Transverse colon (tissue), 4 donors: ENCODE measurements at regions not wholly inside any gene's neighbourhood (a gene's known extent, or its start where the extent isn't known, plus 50 kb on each side); places are given as distances from the start of the nearest gene placed in this dataset.

Source experiments
- DNase-seq: peaks from one replicate; pipeline ENCODE4 v3.0.0-alpha.2; 2019
- H3K27ac ChIP-seq, 4 donors: fragments of 200-600 bp; sonication (generic); 2 replicates each; pipeline ENCODE4 v1.5.1; 2016 to 2018; ENCODE audit warnings: inconsistent platforms in 4 of 4
- H3K27me3 ChIP-seq: fragments of 200-600 bp; sonication (generic); 2 replicates; pipeline ENCODE4 v1.5.1; 2017; ENCODE audit warnings: inconsistent platforms
- H3K36me3 ChIP-seq, 4 donors: fragments of 200-600 bp; sonication (generic); 2 replicates each; pipeline ENCODE4 v1.5.1; 2017 to 2019; ENCODE audit warnings: inconsistent platforms in 4 of 4
- H3K4me1 ChIP-seq, 4 donors: fragments of 200-600 bp; sonication (generic); 2 replicates each; pipeline ENCODE4 v1.5.1; 2017 to 2020; ENCODE audit warnings: inconsistent platforms in 4 of 4
- H3K4me3 ChIP-seq, 4 donors: fragments of 200-600 bp; sonication (generic); 1 replicate in 1 of 4; 2 replicates in 3 of 4; pipeline versions ENCODE4 v1.5.1 to v1.6.1; 2017 to 2019; ENCODE audit warnings: inconsistent platforms in 4 of 4
- H3K9me3 ChIP-seq, 2 donors: fragments of 200-600 bp; sonication (generic); 2 replicates each; pipeline ENCODE4 v1.5.1; 2017 to 2019; ENCODE audit warnings: inconsistent platforms in 2 of 2
- EP300 ChIP-seq: sonication (generic); formaldehyde crosslinking; IDR thresholded peaks from one replicate; pipeline ENCODE4 v1.6.1; 2017; ENCODE audit warnings: antibody characterized with exemption, low read depth
- POLR2A ChIP-seq: fragments of 450-650 bp; IDR thresholded peaks from one replicate; pipeline ENCODE4 v1.6.1; 2016; ENCODE audit warnings: antibody characterized with exemption, mild to moderate bottlenecking, moderate library complexity
- POLR2AphosphoS5 ChIP-seq, 3 donors: sonication (generic); formaldehyde crosslinking; IDR thresholded peaks; one replicate each; pipeline ENCODE4 v1.6.1; 2016; ENCODE audit warnings: antibody characterized with exemption in 3 of 3
- WGBS, 2 donors: methylation state at CpG; one replicate each; pipeline ENCODE4 v1.1.5; 2018; ENCODE audit warnings: low coverage in 1 of 2; 5-methylcytosine and 5-hydroxymethylcytosine counted together
- in situ Hi-C, 4 donors: fragments of 200-750 bp; cut with MboI; loops; one replicate each; pipeline versions ENCODE4 v1.15.0 to v1.15.1; 2017; ENCODE audit warnings: low sequenced_read_pairs in 3 of 4, low pct_ligation_motif_present in 1 of 4, low pct_unique_long_range_greater_than_20kb in 1 of 4
- intact Hi-C: fragments of 100-400 bp; cut with DNase I; formaldehyde crosslinking; loops from one replicate; pipeline ENCODE4 v1.15.1; 2023; ENCODE audit warnings: low total_unique reads
- TF ChIP-seq, protein P1 (sequence below), 5 experiments: fragments of 200-600 bp in 3 of 5; fragments of 450-650 bp in 2 of 5; sonication (generic) in 3 of 5; IDR thresholded peaks; 1 replicate in 2 of 5; 2 replicates in 3 of 5; pipeline ENCODE4 v1.5.1; 2016 to 2017; ENCODE audit warnings: antibody characterized with exemption in 5 of 5, inconsistent platforms in 3 of 5, mild to moderate bottlenecking in 2 of 5, moderate library complexity in 1 of 5

GRCh38 chr6:3636060-3636459 is 115.5 kb downstream of the PXDC1 start:
- in situ Hi-C loops = no loop called here
- WGBS, 2 donors = 75 to 86% methylated on average over 1 to 8 of the region's 8 CpGs
- H3K27me3 ChIP-seq = no peaks in the 10 kb centered on the region
- TF ChIP-seq, protein P1, sequence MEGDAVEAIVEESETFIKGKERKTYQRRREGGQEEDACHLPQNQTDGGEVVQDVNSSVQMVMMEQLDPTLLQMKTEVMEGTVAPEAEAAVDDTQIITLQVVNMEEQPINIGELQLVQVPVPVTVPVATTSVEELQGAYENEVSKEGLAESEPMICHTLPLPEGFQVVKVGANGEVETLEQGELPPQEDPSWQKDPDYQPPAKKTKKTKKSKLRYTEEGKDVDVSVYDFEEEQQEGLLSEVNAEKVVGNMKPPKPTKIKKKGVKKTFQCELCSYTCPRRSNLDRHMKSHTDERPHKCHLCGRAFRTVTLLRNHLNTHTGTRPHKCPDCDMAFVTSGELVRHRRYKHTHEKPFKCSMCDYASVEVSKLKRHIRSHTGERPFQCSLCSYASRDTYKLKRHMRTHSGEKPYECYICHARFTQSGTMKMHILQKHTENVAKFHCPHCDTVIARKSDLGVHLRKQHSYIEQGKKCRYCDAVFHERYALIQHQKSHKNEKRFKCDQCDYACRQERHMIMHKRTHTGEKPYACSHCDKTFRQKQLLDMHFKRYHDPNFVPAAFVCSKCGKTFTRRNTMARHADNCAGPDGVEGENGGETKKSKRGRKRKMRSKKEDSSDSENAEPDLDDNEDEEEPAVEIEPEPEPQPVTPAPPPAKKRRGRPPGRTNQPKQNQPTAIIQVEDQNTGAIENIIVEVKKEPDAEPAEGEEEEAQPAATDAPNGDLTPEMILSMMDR (IDR thresholded peaks at IDR 0.05) = no peak
- TF ChIP-seq POLR2A (no peak), EP300 (no peak), POLR2AphosphoS5 (IDR thresholded peaks at IDR 0.05) (no peak)
- no peak overlapping the region for H3K4me3 ChIP-seq
- peaks cover 0 to 3% (median 0%) of the 10 kb centered on the region in 4 donors for H3K4me1 ChIP-seq
- H3K27ac ChIP-seq = no peak overlapping the region
- DNase-seq = no peak
- intact Hi-C loops = no loop called here
- H3K36me3 ChIP-seq = no peaks in the 10 kb centered on the region
- no peaks in the 10 kb centered on the region for H3K9me3 ChIP-seq

DNA sequence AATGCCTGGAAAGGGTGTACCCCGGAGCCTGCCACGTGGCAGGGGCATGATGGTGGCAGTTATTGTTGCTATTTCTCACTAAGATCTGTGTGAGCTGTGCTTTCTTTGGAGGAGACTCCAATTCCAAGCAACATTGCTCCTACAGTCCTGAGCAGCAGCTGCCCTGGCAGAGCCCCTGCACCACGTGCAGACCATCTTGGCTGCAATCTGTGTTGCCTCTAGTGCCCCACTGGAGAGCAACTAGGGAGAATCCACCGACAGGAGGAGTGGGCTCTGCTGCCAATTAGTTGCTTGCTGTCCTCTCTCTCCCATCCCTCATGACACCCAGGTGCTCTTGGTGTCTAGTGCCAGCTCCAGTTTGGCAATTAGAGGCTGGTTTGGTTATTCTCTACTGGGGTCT is 116.0 kb downstream of the PXDC1 start:
- intact Hi-C loops = no loop called here
- no peak for DNase-seq
- Histone ChIP-seq H3K27ac (no peak overlapping the region), H3K4me3 (no peak overlapping the region), H3K9me3 (no peaks in the 10 kb centered on the region), H3K36me3 (no peaks in the 10 kb centered on the region), H3K27me3 (no peaks in the 10 kb centered on the region), H3K4me1 (peaks cover 0 to 3% (median 0%) of the 10 kb centered on the region in 4 donors)
- 63% methylated on average over 4 of the region's 4 CpGs; no CpG with 5 or more reads in 1 of the 2 donors for WGBS, 2 donors
- in situ Hi-C loops = no loop called here
- TF ChIP-seq, protein P1 (IDR thresholded peaks at IDR 0.05) = no peak
- no peak for TF ChIP-seq POLR2AphosphoS5 (IDR thresholded peaks at IDR 0.05)
- TF ChIP-seq POLR2A = no peak
- no peak for TF ChIP-seq EP300

DNA sequence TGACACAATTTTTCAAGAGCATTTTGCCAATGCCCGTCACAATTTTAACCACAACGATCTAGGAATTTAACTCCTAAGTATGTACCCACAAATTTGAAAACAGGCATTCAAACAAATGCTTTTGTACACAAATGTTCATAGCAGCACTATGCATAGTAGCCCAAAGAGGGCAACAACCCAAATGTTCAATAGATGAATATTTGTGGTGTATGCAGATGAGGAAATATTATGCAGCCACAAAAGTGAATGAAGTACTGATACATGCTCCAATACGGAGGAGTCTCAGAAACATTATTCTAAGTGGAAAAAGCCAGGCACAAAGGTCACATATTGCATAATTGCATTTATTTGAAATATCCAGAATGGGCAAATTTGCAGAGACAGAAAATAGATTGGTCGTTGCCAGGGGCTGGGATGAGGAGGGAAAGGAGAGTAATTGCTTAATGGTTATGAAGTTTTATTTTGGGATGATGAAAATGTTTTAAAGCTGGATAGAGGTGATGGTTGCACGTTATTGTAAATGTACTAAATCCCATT is 117.2 kb downstream of the PXDC1 start:
- TF ChIP-seq EP300 = no peak
- TF ChIP-seq POLR2AphosphoS5 (IDR thresholded peaks at IDR 0.05) = no peak
- 76% methylated on average over 5 of the region's 5 CpGs for WGBS, 2 donors
- no peaks in the 10 kb centered on the region for H3K27me3 ChIP-seq
- intact Hi-C loops = no loop called here
- DNase-seq = no peak
- H3K4me1 ChIP-seq = peaks cover 0 to 3% (median 0%) of the 10 kb centered on the region in 4 donors
- no peaks in the 10 kb centered on the region for H3K9me3 ChIP-seq
- H3K4me3 ChIP-seq = no peak overlapping the region
- H3K36me3 ChIP-seq = no peaks in the 10 kb centered on the region
- in situ Hi-C loops = no loop called here
- no peak overlapping the region for H3K27ac ChIP-seq

DNA sequence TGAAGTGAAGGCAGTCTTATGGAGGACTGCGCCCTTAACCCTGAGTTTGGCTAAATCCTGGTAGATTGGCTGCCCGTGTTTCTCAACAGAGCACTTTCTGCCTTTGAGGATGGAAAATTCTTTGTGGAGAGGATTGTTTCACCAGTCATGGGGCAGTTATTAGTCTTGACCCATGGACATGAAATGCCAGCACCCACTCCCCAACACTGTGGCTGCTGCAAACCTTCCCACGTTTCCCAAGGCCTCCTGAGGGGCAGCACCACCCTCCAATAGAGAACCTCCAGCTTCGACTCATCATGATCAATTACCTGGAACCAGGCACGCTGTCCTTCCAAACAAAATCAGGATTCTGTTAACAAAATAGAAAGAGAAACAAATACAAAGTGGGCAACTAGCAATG is 117.8 kb downstream of the PXDC1 start:
- WGBS, 2 donors = 77 to 92% methylated on average over 3 to 5 of the region's 5 CpGs
- no peaks in the 10 kb centered on the region for H3K9me3 ChIP-seq
- H3K27me3 ChIP-seq = no peaks in the 10 kb centered on the region
- peaks cover 0 to 3% (median 0%) of the 10 kb centered on the region in 4 donors for H3K4me1 ChIP-seq
- TF ChIP-seq POLR2A (no peak), EP300 (no peak), POLR2AphosphoS5 (IDR thresholded peaks at IDR 0.05) (no peak)
- TF ChIP-seq, protein P1 (IDR thresholded peaks at IDR 0.05) = no peak
- in situ Hi-C loops = no loop called here
- intact Hi-C loops = no loop called here
- DNase-seq = no peak
- no peak overlapping the region for H3K4me3 ChIP-seq
- H3K27ac ChIP-seq = no peak overlapping the region
- H3K36me3 ChIP-seq = no peaks in the 10 kb centered on the region

- DNase-seq = no peak
- H3K36me3 ChIP-seq = no peaks in the 10 kb centered on the region
- TF ChIP-seq POLR2A (no peak), POLR2AphosphoS5 (IDR thresholded peaks at IDR 0.05) (no peak)
- no peak overlapping the region for H3K27ac ChIP-seq
- H3K27me3 ChIP-seq = no peaks in the 10 kb centered on the region
- in situ Hi-C loops = no loop called here
- H3K4me1 ChIP-seq = peaks cover 0 to 3% (median 0%) of the 10 kb centered on the region in 4 donors
- H3K4me3 ChIP-seq = no peak overlapping the region
- intact Hi-C loops = no loop called here
- no peaks in the 10 kb centered on the region for H3K9me3 ChIP-seq
- 93 to 97% methylated on average over 7 of the region's 7 CpGs for WGBS, 2 donors
Measured at GRCh38 chr6:3631877-3632276, 119.6 kb downstream of the PXDC1 start.
